ENCODE measurements at regions not wholly inside any gene's neighbourhood (a gene's known extent, or its start where the extent isn't known, plus 50 kb on each side); places are given as distances from the start of the nearest gene placed in this dataset.
"Not testable (repeated sequence)": the region's sequence is repeated elsewhere in the genome, so short reads cannot be mapped to it uniquely, and the experiment has no call there.

DNA sequence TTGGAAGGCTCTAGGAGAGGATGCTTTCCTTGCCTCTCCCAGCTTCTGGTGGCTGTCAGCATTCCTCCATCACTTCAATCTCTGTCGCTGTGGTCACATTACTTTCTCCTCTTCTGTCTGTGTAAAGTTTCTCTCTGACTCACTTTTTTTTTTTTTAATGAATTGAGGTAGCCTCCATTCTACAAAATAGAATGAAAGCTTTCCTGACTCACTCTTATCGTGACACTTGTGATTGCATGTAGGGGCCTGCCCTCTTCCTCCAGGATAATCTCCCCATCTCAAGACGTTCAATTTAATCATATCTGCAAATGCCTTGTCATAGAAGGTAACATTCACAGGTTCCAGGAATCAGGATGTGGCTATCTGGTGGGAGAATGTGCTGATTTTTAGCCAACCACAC is 153.5 kb upstream of the HMGA2 start:
- peaks cover 5% of the 10 kb centered on the region for H3K27me3 ChIP-seq
- H3K27ac ChIP-seq = no peak overlapping the region
- intact Hi-C loops (cut with DNase I; ENCODE audit: low total_unique reads) = no loop called here
- no peak for DNase-seq
- H3K9me3 ChIP-seq = no peaks in the 10 kb centered on the region
- no peaks in the 10 kb centered on the region for H3K36me3 ChIP-seq
- peaks cover 0 to 7% (median 0%) of the 10 kb centered on the region in 4 donors for H3K4me1 ChIP-seq
- no peak overlapping the region for H3K4me3 ChIP-seq
- 70 to 89% methylated on average over 3 of the region's 3 CpGs for WGBS, 2 donors (ENCODE audit: low coverage in 1 of 2)
- TF ChIP-seq EP300 (IDR thresholded peaks at IDR 0.05; ENCODE audit: low read depth) (no peak), POLR2AphosphoS5 (IDR thresholded peaks at IDR 0.05) (no peak), POLR2A (IDR thresholded peaks at IDR 0.05) (no peak)
- in situ Hi-C loops (cut with MboI; ENCODE audit: low pct_ligation_motif_present in 1 of 4, low pct_unique_long_range_greater_than_20kb in 1 of 4, low sequenced_read_pairs in 3 of 4) = no loop called here

DNA sequence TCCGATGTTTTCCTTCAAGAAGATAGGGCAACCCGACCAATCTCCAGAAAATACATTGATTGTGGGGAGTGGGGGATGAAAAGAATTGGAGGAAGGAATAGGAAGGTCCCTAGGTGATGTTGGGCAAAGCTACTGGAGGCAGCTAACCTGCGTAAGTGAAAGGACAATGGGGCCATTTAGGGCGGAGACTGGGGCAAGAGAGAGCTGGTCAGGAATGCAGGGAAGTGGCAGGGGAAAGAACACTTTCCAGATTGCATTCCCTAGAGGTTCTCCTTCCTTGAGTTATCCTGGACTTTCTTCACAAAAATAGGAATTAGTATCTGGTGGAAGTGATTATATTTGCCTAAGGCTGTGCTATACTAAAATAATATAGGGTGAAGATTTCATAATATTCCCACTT is 151.8 kb upstream of the HMGA2 start:
- intact Hi-C loops (cut with DNase I; ENCODE audit: low total_unique reads) (no loop called here), in situ Hi-C loops (cut with MboI; ENCODE audit: low pct_ligation_motif_present in 1 of 4, low pct_unique_long_range_greater_than_20kb in 1 of 4, low sequenced_read_pairs in 3 of 4) (no loop called here)
- no peak overlapping the region for H3K4me3 ChIP-seq
- 77 to 87% methylated on average over 2 to 4 of the region's 4 CpGs for WGBS, 2 donors (ENCODE audit: low coverage in 1 of 2)
- no peak for TF ChIP-seq EP300 (IDR thresholded peaks at IDR 0.05; ENCODE audit: low read depth)
- no peak for TF ChIP-seq POLR2A (IDR thresholded peaks at IDR 0.05)
- TF ChIP-seq POLR2AphosphoS5 (IDR thresholded peaks at IDR 0.05) = no peak
- TF ChIP-seq, protein P1, sequence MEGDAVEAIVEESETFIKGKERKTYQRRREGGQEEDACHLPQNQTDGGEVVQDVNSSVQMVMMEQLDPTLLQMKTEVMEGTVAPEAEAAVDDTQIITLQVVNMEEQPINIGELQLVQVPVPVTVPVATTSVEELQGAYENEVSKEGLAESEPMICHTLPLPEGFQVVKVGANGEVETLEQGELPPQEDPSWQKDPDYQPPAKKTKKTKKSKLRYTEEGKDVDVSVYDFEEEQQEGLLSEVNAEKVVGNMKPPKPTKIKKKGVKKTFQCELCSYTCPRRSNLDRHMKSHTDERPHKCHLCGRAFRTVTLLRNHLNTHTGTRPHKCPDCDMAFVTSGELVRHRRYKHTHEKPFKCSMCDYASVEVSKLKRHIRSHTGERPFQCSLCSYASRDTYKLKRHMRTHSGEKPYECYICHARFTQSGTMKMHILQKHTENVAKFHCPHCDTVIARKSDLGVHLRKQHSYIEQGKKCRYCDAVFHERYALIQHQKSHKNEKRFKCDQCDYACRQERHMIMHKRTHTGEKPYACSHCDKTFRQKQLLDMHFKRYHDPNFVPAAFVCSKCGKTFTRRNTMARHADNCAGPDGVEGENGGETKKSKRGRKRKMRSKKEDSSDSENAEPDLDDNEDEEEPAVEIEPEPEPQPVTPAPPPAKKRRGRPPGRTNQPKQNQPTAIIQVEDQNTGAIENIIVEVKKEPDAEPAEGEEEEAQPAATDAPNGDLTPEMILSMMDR (IDR thresholded peaks at IDR 0.05) = no peak
- peaks cover 0 to 7% (median 0%) of the 10 kb centered on the region in 4 donors for H3K4me1 ChIP-seq
- DNase-seq = no peak
- no peaks in the 10 kb centered on the region for H3K36me3 ChIP-seq
- no peaks in the 10 kb centered on the region for H3K9me3 ChIP-seq
- H3K27ac ChIP-seq = no peak overlapping the region
- H3K27me3 ChIP-seq = no peaks in the 10 kb centered on the region

DNA sequence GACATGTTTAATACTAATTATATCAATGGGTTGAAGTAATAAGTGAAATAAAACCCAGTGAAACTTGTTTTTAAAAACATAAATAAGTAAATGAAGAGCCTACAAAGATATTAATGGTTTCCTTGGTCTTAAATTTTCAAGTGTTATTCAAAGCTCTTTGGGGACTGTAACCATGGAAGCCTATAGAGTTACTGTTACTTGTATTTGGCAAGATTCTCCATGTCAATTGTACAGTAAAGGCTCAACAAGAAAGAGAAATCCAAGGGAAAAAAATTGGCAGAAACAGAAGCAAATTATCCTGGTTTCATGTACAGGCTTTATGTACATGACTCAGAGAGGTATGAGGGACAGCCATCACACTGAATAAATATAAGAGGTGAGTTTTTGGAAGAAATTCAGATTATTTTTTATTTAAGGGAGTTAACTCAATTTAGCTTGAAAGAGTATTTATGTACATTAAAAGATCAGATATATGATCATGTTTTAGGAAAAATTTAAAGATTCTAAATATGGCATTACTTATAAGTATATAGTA is 151.1 kb upstream of the HMGA2 start:
- Histone ChIP-seq H3K27me3 (no peaks in the 10 kb centered on the region), H3K27ac (no peak overlapping the region), H3K4me3 (no peak overlapping the region), H3K9me3 (no peaks in the 10 kb centered on the region), H3K4me1 (peaks cover 0 to 7% (median 0%) of the 10 kb centered on the region in 4 donors), H3K36me3 (no peaks in the 10 kb centered on the region)
- in situ Hi-C loops (cut with MboI; ENCODE audit: low pct_ligation_motif_present in 1 of 4, low pct_unique_long_range_greater_than_20kb in 1 of 4, low sequenced_read_pairs in 3 of 4) (no loop called here), intact Hi-C loops (cut with DNase I; ENCODE audit: low total_unique reads) (no loop called here)
- no peak for TF ChIP-seq EP300 (IDR thresholded peaks at IDR 0.05; ENCODE audit: low read depth)
- TF ChIP-seq, protein P1 (IDR thresholded peaks at IDR 0.05) = no peak
- no peak for TF ChIP-seq POLR2AphosphoS5 (IDR thresholded peaks at IDR 0.05)
- TF ChIP-seq POLR2A (IDR thresholded peaks at IDR 0.05) = no peak
- DNase-seq = no peak

DNA sequence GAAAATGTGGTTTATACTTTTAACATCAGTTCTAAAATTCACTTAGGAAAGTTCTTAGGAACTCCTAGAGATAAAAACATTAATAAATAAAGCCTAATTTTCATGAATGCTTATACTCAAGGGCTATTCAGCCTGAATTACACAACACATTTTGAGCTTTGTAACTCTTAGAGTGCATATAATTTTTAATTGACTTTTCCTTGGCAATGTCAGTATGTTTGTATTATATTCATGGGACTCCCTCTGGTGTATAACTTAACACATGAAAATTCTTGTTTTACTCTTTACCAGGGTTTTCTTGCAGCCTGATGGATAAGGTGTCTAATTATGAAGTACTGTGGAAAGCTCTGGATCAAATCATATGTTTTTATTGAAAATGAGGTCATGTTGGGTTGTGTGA is 150.6 kb upstream of the HMGA2 start:
- Histone ChIP-seq H3K27ac (no peak overlapping the region), H3K36me3 (no peaks in the 10 kb centered on the region), H3K4me1 (peaks cover 0 to 7% (median 0%) of the 10 kb centered on the region in 4 donors), H3K27me3 (no peaks in the 10 kb centered on the region), H3K9me3 (no peaks in the 10 kb centered on the region), H3K4me3 (no peak overlapping the region)
- TF ChIP-seq EP300 (IDR thresholded peaks at IDR 0.05; ENCODE audit: low read depth) = no peak
- TF ChIP-seq POLR2AphosphoS5 (IDR thresholded peaks at IDR 0.05) = no peak
- TF ChIP-seq, protein P1 (IDR thresholded peaks at IDR 0.05) = peak in 3 of 5 experiments; percentile 31 to 53 (median 34)
- no peak for TF ChIP-seq POLR2A (IDR thresholded peaks at IDR 0.05)
- in situ Hi-C loops (cut with MboI; ENCODE audit: low pct_ligation_motif_present in 1 of 4, low pct_unique_long_range_greater_than_20kb in 1 of 4, low sequenced_read_pairs in 3 of 4) (no loop called here), intact Hi-C loops (cut with DNase I; ENCODE audit: low total_unique reads) (no loop called here)
- no peak for DNase-seq

DNA sequence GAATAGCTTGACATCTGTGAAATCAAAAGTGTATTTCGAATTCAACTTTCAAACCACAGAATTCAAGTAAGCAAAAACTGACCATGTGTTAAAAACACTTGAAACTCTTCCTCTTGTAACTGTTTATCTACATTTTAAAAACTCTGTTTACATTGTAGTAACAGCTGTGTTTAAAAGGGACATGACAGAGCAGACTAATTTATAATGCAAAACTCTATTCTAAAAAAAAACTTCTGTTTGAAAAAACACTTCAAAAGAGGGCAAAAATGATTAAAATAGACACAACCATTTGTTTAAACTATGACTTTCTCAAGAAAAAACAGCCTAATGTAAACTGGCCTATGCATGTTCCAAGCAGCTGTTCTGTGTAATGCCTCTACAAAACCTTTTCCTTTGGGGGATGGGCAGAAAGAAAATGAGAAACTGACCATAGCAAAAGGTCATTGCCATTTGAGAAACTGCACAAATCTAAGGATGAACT is 149.1 kb upstream of the HMGA2 start:
- no peak overlapping the region for H3K4me3 ChIP-seq
- 43 to 64% methylated on average over 1 of the region's 1 CpG for WGBS, 2 donors (ENCODE audit: low coverage in 1 of 2)
- peaks cover 0 to 7% (median 0%) of the 10 kb centered on the region in 4 donors for H3K4me1 ChIP-seq
- no peak for TF ChIP-seq EP300 (IDR thresholded peaks at IDR 0.05; ENCODE audit: low read depth)
- TF ChIP-seq, protein P1 (IDR thresholded peaks at IDR 0.05) = no peak
- no peak for TF ChIP-seq POLR2A (IDR thresholded peaks at IDR 0.05)
- TF ChIP-seq POLR2AphosphoS5 (IDR thresholded peaks at IDR 0.05) = no peak
- intact Hi-C loops (cut with DNase I; ENCODE audit: low total_unique reads) (no loop called here), in situ Hi-C loops (cut with MboI; ENCODE audit: low pct_ligation_motif_present in 1 of 4, low pct_unique_long_range_greater_than_20kb in 1 of 4, low sequenced_read_pairs in 3 of 4) (no loop called here)
- no peak overlapping the region for H3K27ac ChIP-seq
- no peaks in the 10 kb centered on the region for H3K9me3 ChIP-seq
- H3K36me3 ChIP-seq = no peaks in the 10 kb centered on the region
- no peak for DNase-seq
- H3K27me3 ChIP-seq = no peaks in the 10 kb centered on the region

DNA sequence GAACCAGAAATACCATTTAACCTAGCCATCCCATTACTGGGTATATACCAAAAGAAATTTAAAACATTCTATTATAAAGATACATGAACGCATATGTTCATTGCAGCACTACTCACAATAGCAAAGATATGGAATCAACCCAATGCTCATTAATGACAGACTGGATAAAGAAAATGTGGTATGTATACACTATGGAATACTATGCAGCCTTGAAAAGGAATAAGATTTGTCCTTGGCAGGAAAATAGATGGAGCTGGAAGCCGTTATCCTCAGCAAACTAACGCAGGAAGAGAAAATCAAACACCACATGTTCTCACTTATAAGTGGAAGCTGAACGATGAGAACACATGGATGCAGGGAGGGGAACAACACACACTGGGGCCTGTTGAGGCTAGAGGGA is 146.1 kb upstream of the HMGA2 start:
- H3K27ac ChIP-seq; H3K27me3 ChIP-seq; DNase-seq; in situ Hi-C loops (cut with MboI; ENCODE audit: low pct_ligation_motif_present in 1 of 4, low pct_unique_long_range_greater_than_20kb in 1 of 4, low sequenced_read_pairs in 3 of 4); H3K4me1 ChIP-seq; H3K36me3 ChIP-seq; intact Hi-C loops (cut with DNase I; ENCODE audit: low total_unique reads); H3K9me3 ChIP-seq; H3K4me3 ChIP-seq: not testable (repeated sequence)
- 87 to 92% methylated on average over 4 of the region's 4 CpGs for WGBS, 2 donors (ENCODE audit: low coverage in 1 of 2)

Data from transverse colon (tissue), 4 donors.